Endodermal cell (in vitro differentiated cells): ENCODE measurements at regions not wholly inside any gene's neighbourhood (a gene's known extent, or its start where the extent isn't known, plus 50 kb on each side); places are given as distances from the start of the nearest gene placed in this dataset.

Experiments used
- DNase-seq: peaks from one replicate; pipeline ENCODE4 v3.0.0-alpha.2; 2017
- H3K27ac ChIP-seq: 2 replicates; pipeline ENCODE4 v1.5.1; 2013; ENCODE audit warnings: mild to moderate bottlenecking, low read depth, low read length, moderate library complexity
- H3K27me3 ChIP-seq: 2 replicates; pipeline ENCODE4 v1.6.1; 2013; ENCODE audit warnings: mild to moderate bottlenecking, low read length, moderate library complexity; ENCODE audit not compliant: insufficient read depth, control insufficient read depth, poor library complexity, severe bottlenecking
- H3K36me3 ChIP-seq: 2 replicates; pipeline ENCODE4 v1.7.0; 2013; ENCODE audit warnings: mild to moderate bottlenecking, low read length, moderate library complexity; ENCODE audit not compliant: control insufficient read depth, insufficient read depth
- H3K4me1 ChIP-seq: one replicate; pipeline ENCODE4 v1.7.0; 2013; ENCODE audit warnings: low read length; ENCODE audit not compliant: control insufficient read depth, insufficient read depth
- H3K4me3 ChIP-seq: 2 replicates; pipeline ENCODE4 v1.5.1; 2013; ENCODE audit warnings: mild to moderate bottlenecking, low read length, moderate library complexity
- H3K9ac ChIP-seq: 2 replicates; pipeline ENCODE4 v1.6.1; 2013; ENCODE audit warnings: mild to moderate bottlenecking, low read length, moderate library complexity; ENCODE audit not compliant: poor library complexity, severe bottlenecking; ENCODE audit errors: extremely low read depth
- H3K9me3 ChIP-seq: 2 replicates; pipeline ENCODE4 v1.6.1; 2013; ENCODE audit warnings: mild to moderate bottlenecking, low read length, moderate library complexity; ENCODE audit not compliant: control insufficient read depth
- H3K27ac Mint-ChIP-seq: 2 replicates; pipeline ENCODE4 v1.8.0; 2020; ENCODE audit warnings: mixed read lengths
- H3K27me3 Mint-ChIP-seq: 2 replicates; pipeline ENCODE4 v1.8.0; 2021; ENCODE audit warnings: mild to moderate bottlenecking, mixed read lengths; ENCODE audit not compliant: insufficient read depth
- H3K36me3 Mint-ChIP-seq: 2 replicates; pipeline ENCODE4 v1.8.0; 2020; ENCODE audit warnings: low read depth, mixed read lengths
- H3K4me1 Mint-ChIP-seq: 2 replicates; pipeline ENCODE4 v1.8.0; 2020; ENCODE audit warnings: mixed read lengths
- H3K4me3 Mint-ChIP-seq: 2 replicates; pipeline ENCODE4 v1.8.0; 2020; ENCODE audit warnings: mild to moderate bottlenecking, moderate library complexity, mixed read lengths
- H3K9me3 Mint-ChIP-seq: 2 replicates; pipeline ENCODE4 v1.8.0; 2020; ENCODE audit warnings: mild to moderate bottlenecking, mixed read lengths
- CTCF ChIP-seq: fragments of 200-600 bp; sonication (generic); conservative IDR thresholded peaks from 2 replicates; pipeline ENCODE4 v1.5.0; 2021; ENCODE audit warnings: antibody characterized with exemption, mild to moderate bottlenecking
- WGBS, 2 experiments: methylation state at CpG; one replicate each; pipeline versions ENCODE4 v1.1.5 to v1.1.7; 2013; ENCODE audit warnings: missing lambda C conversion rate in 2 of 2, mixed read lengths in 1 of 2; ENCODE audit not compliant: insufficient coverage in 1 of 2, insufficient read length in 1 of 2; 5-methylcytosine and 5-hydroxymethylcytosine counted together

GRCh38 chr18:67717800-67718199 is 201.3 kb upstream of the DSEL start:
- DNase-seq: no peak
- H3K4me3 Mint-ChIP-seq: no peak overlapping the region
- Histone ChIP-seq H3K27me3 (no peaks in the 10 kb centered on the region), H3K27ac (no peak overlapping the region), H3K4me1 (no peaks in the 10 kb centered on the region), H3K36me3 (no peaks in the 10 kb centered on the region), H3K9ac (no peak overlapping the region), H3K4me3 (no peak overlapping the region), H3K9me3 (no peaks in the 10 kb centered on the region)
- peaks cover 4% of the 10 kb centered on the region for H3K9me3 Mint-ChIP-seq
- no peak overlapping the region for H3K27ac Mint-ChIP-seq
- no peaks in the 10 kb centered on the region for H3K4me1 Mint-ChIP-seq
- no peaks in the 10 kb centered on the region for H3K27me3 Mint-ChIP-seq
- TF ChIP-seq CTCF: no peak
- no peaks in the 10 kb centered on the region for H3K36me3 Mint-ChIP-seq
- 82% methylated on average over 8 of the region's 8 CpGs; no CpG with 5 or more reads in 1 of the 2 experiments for WGBS, 2 experiments

- Mint-ChIP-seq H3K4me3 (no peak overlapping the region), H3K9me3 (no peaks in the 10 kb centered on the region), H3K27me3 (no peaks in the 10 kb centered on the region), H3K4me1 (no peaks in the 10 kb centered on the region), H3K36me3 (no peaks in the 10 kb centered on the region), H3K27ac (no peak overlapping the region)
- no peak for TF ChIP-seq CTCF
- no peak overlapping the region for H3K4me3 ChIP-seq
- 71% methylated on average over 2 of the region's 2 CpGs; no CpG with 5 or more reads in 1 of the 2 experiments for WGBS, 2 experiments
- H3K9me3 ChIP-seq: no peaks in the 10 kb centered on the region
- no peak overlapping the region for H3K27ac ChIP-seq
- H3K27me3 ChIP-seq: no peaks in the 10 kb centered on the region
- no peak overlapping the region for H3K9ac ChIP-seq
- H3K4me1 ChIP-seq: no peaks in the 10 kb centered on the region
- DNase-seq: no peak
- H3K36me3 ChIP-seq: no peaks in the 10 kb centered on the region
These were observed 199.0 kb upstream of the DSEL start for GRCh38 chr18:67715567-67715966.

GRCh38 chr18:67710639-67711038 is 194.1 kb upstream of the DSEL start:
- no peaks in the 10 kb centered on the region for H3K27me3 Mint-ChIP-seq
- Histone ChIP-seq H3K27me3 (no peaks in the 10 kb centered on the region), H3K36me3 (no peaks in the 10 kb centered on the region), H3K4me1 (no peaks in the 10 kb centered on the region), H3K4me3 (no peak overlapping the region), H3K9me3 (no peaks in the 10 kb centered on the region), H3K9ac (no peak overlapping the region), H3K27ac (no peak overlapping the region)
- DNase-seq: peak; percentile 79
- peak; percentile 77 for TF ChIP-seq CTCF
- 71% methylated on average over 2 of the region's 2 CpGs; no CpG with 5 or more reads in 1 of the 2 experiments for WGBS, 2 experiments
- no peaks in the 10 kb centered on the region for H3K36me3 Mint-ChIP-seq
- no peaks in the 10 kb centered on the region for H3K9me3 Mint-ChIP-seq
- H3K4me1 Mint-ChIP-seq: no peaks in the 10 kb centered on the region
- no peak overlapping the region for H3K27ac Mint-ChIP-seq
- H3K4me3 Mint-ChIP-seq: no peak overlapping the region
